ENCODE measurements at regions not wholly inside any gene's neighbourhood (a gene's known extent, or its start where the extent isn't known, plus 50 kb on each side); places are given as distances from the start of the nearest gene placed in this dataset.

GRCh38 chr11:81920205-81920604 lies 813.5 kb downstream of the FAM181B start:
- no peaks in the 10 kb centered on the region for H3K9me3 ChIP-seq (ENCODE audit: control insufficient read depth in 1 of 2, insufficient read depth in 1 of 2, low read length in 2 of 2)
- DNase-seq (no peak), ATAC-seq (ENCODE audit: poor library complexity) (no peak)
- H3K36me3 ChIP-seq (ENCODE audit: insufficient read depth, low read length), result no peaks in the 10 kb centered on the region
- CTCF ChIA-PET, result no interaction called here
- Mint-ChIP-seq H3K27me3 (no peaks in the 10 kb centered on the region), H3K36me3 (ENCODE audit: low read depth) (no peaks in the 10 kb centered on the region), H3K4me1 (ENCODE audit: low read depth) (no peaks in the 10 kb centered on the region), H3K4me3 (no peak overlapping the region), H3K27ac (no peak overlapping the region), H3K9me3 (no peaks in the 10 kb centered on the region)
- H3K4me1 ChIP-seq (ENCODE audit: insufficient read depth, low read length), result no peaks in the 10 kb centered on the region
- H3K4me3 ChIP-seq (ENCODE audit: low read length), result no peak overlapping the region
- no peak for TF ChIP-seq CTCF (IDR thresholded peaks at IDR 0.05)
- H3K27me3 ChIP-seq (ENCODE audit: control insufficient read depth in 1 of 2, insufficient read depth in 2 of 2, low read length in 2 of 2), result no peaks in the 10 kb centered on the region
- intact Hi-C loops (cut with DNase I, micrococcal nuclease), result no loop called here
- H3K27ac ChIP-seq (ENCODE audit: low read depth in 1 of 2, low read length in 2 of 2), result no peak overlapping the region
- POLR2A ChIA-PET, result no interaction called here

- H3K4me1 ChIP-seq (ENCODE audit: insufficient read depth, low read length), result no peaks in the 10 kb centered on the region
- CTCF ChIA-PET, result no interaction called here
- H3K4me3 ChIP-seq (ENCODE audit: low read length), result no peak overlapping the region
- no peak for TF ChIP-seq CTCF (IDR thresholded peaks at IDR 0.05)
- no peaks in the 10 kb centered on the region for H3K9me3 ChIP-seq (ENCODE audit: control insufficient read depth in 1 of 2, insufficient read depth in 1 of 2, low read length in 2 of 2)
- Mint-ChIP-seq H3K27ac (no peak overlapping the region), H3K9me3 (no peaks in the 10 kb centered on the region), H3K27me3 (no peaks in the 10 kb centered on the region), H3K4me3 (no peak overlapping the region), H3K4me1 (ENCODE audit: low read depth) (no peaks in the 10 kb centered on the region), H3K36me3 (ENCODE audit: low read depth) (no peaks in the 10 kb centered on the region)
- POLR2A ChIA-PET, result no interaction called here
- no peaks in the 10 kb centered on the region for H3K36me3 ChIP-seq (ENCODE audit: insufficient read depth, low read length)
- intact Hi-C loops (cut with DNase I, micrococcal nuclease), result loop anchor here in 1 of 2 experiments (1.0 kb wide), 1 partner anchor 17 kb away; no protein-coding TSS in a partner anchor
- DNase-seq (no peak), ATAC-seq (ENCODE audit: poor library complexity) (no peak)
- H3K27ac ChIP-seq (ENCODE audit: low read depth in 1 of 2, low read length in 2 of 2), result no peak overlapping the region
- H3K27me3 ChIP-seq (ENCODE audit: control insufficient read depth in 1 of 2, insufficient read depth in 2 of 2, low read length in 2 of 2), result no peaks in the 10 kb centered on the region
Observed at GRCh38 chr11:81916451-81916850, 817.2 kb downstream of the FAM181B start.

- Histone ChIP-seq H3K27me3 (ENCODE audit: control insufficient read depth in 1 of 2, insufficient read depth in 2 of 2, low read length in 2 of 2) (no peaks in the 10 kb centered on the region), H3K4me3 (ENCODE audit: low read length) (no peak overlapping the region), H3K36me3 (ENCODE audit: insufficient read depth, low read length) (no peaks in the 10 kb centered on the region), H3K27ac (ENCODE audit: low read depth in 1 of 2, low read length in 2 of 2) (no peak overlapping the region), H3K4me1 (ENCODE audit: insufficient read depth, low read length) (no peaks in the 10 kb centered on the region), H3K9me3 (ENCODE audit: control insufficient read depth in 1 of 2, insufficient read depth in 1 of 2, low read length in 2 of 2) (no peaks in the 10 kb centered on the region)
- ATAC-seq (ENCODE audit: poor library complexity) (no peak), DNase-seq (no peak)
- Mint-ChIP-seq H3K4me3 (no peak overlapping the region), H3K27me3 (no peaks in the 10 kb centered on the region), H3K4me1 (ENCODE audit: low read depth) (no peaks in the 10 kb centered on the region), H3K9me3 (no peaks in the 10 kb centered on the region), H3K27ac (no peak overlapping the region), H3K36me3 (ENCODE audit: low read depth) (no peaks in the 10 kb centered on the region)
- intact Hi-C loops (cut with DNase I, micrococcal nuclease), result no loop called here
- ChIA-PET CTCF (no interaction called here), POLR2A (no interaction called here)
- no peak for TF ChIP-seq CTCF (IDR thresholded peaks at IDR 0.05)
Observed at GRCh38 chr11:81915045-81915444, 818.6 kb downstream of the FAM181B start.

Measured in CD4-positive, alpha-beta T cell (primary cell).